ENCODE measurements at regions not wholly inside any gene's neighbourhood (a gene's known extent, or its start where the extent isn't known, plus 50 kb on each side); places are given as distances from the start of the nearest gene placed in this dataset.

DNA sequence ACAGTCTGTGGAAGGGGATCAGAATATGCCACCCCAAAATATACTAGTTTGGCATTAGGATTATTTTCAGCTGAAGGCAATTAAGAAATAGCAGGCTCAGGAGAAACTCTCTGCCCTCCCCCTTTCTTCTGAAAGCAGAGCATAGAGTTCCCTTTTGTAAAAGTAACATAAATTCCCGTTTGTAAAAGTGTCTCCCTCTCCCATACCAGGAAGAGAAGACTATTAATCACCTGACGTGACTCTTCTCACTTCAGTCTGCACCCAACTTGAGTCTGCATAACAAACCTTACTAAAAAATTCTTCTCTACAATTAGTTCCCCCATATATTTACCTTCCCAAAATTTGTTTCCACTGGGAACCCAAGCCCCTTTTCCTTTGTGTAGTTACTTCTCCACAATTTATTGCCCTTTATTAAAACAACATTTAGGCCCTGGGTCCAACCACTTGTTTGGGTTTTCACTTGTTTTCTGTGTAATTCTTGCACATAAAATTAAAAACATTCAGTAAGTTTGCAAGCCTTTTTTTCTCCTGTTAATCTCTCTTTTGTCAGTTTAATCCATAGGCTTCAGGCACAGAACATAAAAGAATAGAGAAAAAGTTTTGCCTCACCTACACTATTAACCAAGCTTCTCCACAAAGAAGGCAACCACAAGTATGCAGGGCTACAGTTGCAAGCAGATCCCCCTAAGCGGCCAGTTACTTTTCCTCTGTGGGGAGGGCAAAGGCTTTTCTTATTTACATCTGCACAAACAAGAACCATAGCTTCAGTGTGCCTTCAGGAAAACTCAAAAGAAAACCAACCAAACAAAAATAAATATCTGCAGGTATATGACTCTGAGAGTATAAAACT is 73.8 kb upstream of the EPCAM start:
- H3K36me3 ChIP-seq (ENCODE audit: control insufficient read depth, insufficient read depth, low read length) = no peaks in the 10 kb centered on the region
- H3K9ac ChIP-seq (ENCODE audit: insufficient read depth in 1 of 2, low read depth in 2 of 2, low read length in 2 of 2) = no peak overlapping the region
- 11% methylated on average over 3 of the region's 3 CpGs for WGBS (ENCODE audit: insufficient coverage, low coverage, missing lambda C conversion rate)
- H3K9me1 ChIP-seq (ENCODE audit: control insufficient read depth, insufficient read depth, low read length) = no peaks in the 10 kb centered on the region
- ATAC-seq (no peak), DNase-seq (ENCODE audit: extremely low read depth in 1 of 4, low spot score in 3 of 4) (no peak), FAIRE-seq (no peak)
- intact Hi-C loops (cut with micrococcal nuclease) = no loop called here
- H3K27me3 ChIP-seq (ENCODE audit: control insufficient read depth in 2 of 2, insufficient read depth in 2 of 2, low read length in 2 of 2) = no peaks in the 10 kb centered on the region
- in situ Hi-C loops (cut with MboI) = no loop called here
- H3K27ac ChIP-seq (ENCODE audit: extremely low read depth, low read depth, low read length) = no peak overlapping the region
- no TSS peak for BruUV-seq (replicated peaks)
- H4K20me1 ChIP-seq (replicated peaks; ENCODE audit: control insufficient read depth, insufficient read depth, low read length) = no peaks in the 10 kb centered on the region
- H3K4me1 ChIP-seq (replicated peaks in 1 of 2; ENCODE audit: control insufficient read depth in 2 of 2, insufficient read depth in 2 of 2, low read length in 2 of 2) = peaks cover 2 to 11% of the 10 kb centered on the region in 2 experiments; a peak in 4 of 5 replicates
- no peak overlapping the region for H3K4me3 ChIP-seq
- no peaks in the 10 kb centered on the region for H3K9me3 ChIP-seq (replicated peaks; ENCODE audit: control insufficient read depth, insufficient read depth, low read depth, low read length)
- H2AFZ ChIP-seq (ENCODE audit: low read depth, low read length) = 0 out of 2 replicates have a peak overlapping the region, but pooled peaks have one; percentile 11
- POLR2A ChIA-PET = interaction anchor here (0.5 to 0.7 kb wide), 2 partner anchors 72 to 277 kb away, joined by 3 read pairs; no protein-coding TSS in a partner anchor
- H3K4me2 ChIP-seq (ENCODE audit: insufficient read depth, low read length) = no peak overlapping the region
- CTCF ChIA-PET (ENCODE audit: low intra/inter-chr PET ratio) = no interaction called here
- no peaks in the 10 kb centered on the region for H3K79me2 ChIP-seq (ENCODE audit: control insufficient read depth, insufficient read depth, low read length)
- TF ChIP-seq ZNF24 (IDR thresholded peaks at IDR 0.05) (no peak), BRF1 (IDR thresholded peaks at IDR 0.05; ENCODE audit: borderline replicate concordance, extremely low read depth, insufficient read length) (no peak), MEIS2 (IDR thresholded peaks at IDR 0.05; ENCODE audit: partially characterized antibody) (peak; percentile 61), TCF7 (IDR thresholded peaks at IDR 0.05; ENCODE audit: borderline replicate concordance) (no peak), NCOA6 (IDR thresholded peaks at IDR 0.05) (no peak), PKNOX1 (IDR thresholded peaks at IDR 0.05) (peak; percentile 55; the same call in 1 of the 2 replicates), YBX1 (IDR thresholded peaks at IDR 0.05) (no peak)
- TF ChIP-seq, protein P1, sequence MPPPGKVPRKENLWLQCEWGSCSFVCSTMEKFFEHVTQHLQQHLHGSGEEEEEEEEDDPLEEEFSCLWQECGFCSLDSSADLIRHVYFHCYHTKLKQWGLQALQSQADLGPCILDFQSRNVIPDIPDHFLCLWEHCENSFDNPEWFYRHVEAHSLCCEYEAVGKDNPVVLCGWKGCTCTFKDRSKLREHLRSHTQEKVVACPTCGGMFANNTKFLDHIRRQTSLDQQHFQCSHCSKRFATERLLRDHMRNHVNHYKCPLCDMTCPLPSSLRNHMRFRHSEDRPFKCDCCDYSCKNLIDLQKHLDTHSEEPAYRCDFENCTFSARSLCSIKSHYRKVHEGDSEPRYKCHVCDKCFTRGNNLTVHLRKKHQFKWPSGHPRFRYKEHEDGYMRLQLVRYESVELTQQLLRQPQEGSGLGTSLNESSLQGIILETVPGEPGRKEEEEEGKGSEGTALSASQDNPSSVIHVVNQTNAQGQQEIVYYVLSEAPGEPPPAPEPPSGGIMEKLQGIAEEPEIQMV (tag; conservative IDR thresholded peaks at IDR 0.05; ENCODE audit: low read depth) = no peak
- TF ChIP-seq, protein P2, sequence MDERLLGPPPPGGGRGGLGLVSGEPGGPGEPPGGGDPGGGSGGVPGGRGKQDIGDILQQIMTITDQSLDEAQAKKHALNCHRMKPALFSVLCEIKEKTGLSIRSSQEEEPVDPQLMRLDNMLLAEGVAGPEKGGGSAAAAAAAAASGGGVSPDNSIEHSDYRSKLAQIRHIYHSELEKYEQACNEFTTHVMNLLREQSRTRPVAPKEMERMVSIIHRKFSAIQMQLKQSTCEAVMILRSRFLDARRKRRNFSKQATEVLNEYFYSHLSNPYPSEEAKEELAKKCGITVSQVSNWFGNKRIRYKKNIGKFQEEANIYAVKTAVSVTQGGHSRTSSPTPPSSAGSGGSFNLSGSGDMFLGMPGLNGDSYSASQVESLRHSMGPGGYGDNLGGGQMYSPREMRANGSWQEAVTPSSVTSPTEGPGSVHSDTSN (CRISPR knock-in tag; IDR thresholded peaks at IDR 0.05; ENCODE audit: low read depth) = no peak
- TF ChIP-seq, protein P2 (tag; conservative IDR thresholded peaks at IDR 0.05; ENCODE audit: low read depth) = peak; percentile 64; the same call in 1 of the 2 replicates
- TF ChIP-seq, protein P3, sequence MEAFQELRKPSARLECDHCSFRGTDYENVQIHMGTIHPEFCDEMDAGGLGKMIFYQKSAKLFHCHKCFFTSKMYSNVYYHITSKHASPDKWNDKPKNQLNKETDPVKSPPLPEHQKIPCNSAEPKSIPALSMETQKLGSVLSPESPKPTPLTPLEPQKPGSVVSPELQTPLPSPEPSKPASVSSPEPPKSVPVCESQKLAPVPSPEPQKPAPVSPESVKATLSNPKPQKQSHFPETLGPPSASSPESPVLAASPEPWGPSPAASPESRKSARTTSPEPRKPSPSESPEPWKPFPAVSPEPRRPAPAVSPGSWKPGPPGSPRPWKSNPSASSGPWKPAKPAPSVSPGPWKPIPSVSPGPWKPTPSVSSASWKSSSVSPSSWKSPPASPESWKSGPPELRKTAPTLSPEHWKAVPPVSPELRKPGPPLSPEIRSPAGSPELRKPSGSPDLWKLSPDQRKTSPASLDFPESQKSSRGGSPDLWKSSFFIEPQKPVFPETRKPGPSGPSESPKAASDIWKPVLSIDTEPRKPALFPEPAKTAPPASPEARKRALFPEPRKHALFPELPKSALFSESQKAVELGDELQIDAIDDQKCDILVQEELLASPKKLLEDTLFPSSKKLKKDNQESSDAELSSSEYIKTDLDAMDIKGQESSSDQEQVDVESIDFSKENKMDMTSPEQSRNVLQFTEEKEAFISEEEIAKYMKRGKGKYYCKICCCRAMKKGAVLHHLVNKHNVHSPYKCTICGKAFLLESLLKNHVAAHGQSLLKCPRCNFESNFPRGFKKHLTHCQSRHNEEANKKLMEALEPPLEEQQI (IDR thresholded peaks at IDR 0.05) = no peak

Measured in K562 (cell line).